ENCODE measurements at regions not wholly inside any gene's neighbourhood (a gene's known extent, or its start where the extent isn't known, plus 50 kb on each side); places are given as distances from the start of the nearest gene placed in this dataset.

GRCh38 chr15:79212589-79213157 lies 69.8 kb upstream of the ANKRD34C start:
- no peak for DNase-seq (ENCODE audit: extremely low read depth, low read depth)
- TF ChIP-seq CTCF (IDR thresholded peaks at IDR 0.05; ENCODE audit: low read depth, low read length, missing control alignments): no peak
- H3K4me3 ChIP-seq (replicated peaks; ENCODE audit: low read depth, low read length): no peak overlapping the region

- DNase-seq (ENCODE audit: extremely low read depth, low read depth): no peak
- TF ChIP-seq CTCF (IDR thresholded peaks at IDR 0.05; ENCODE audit: low read depth, low read length, missing control alignments): no peak
- no peak overlapping the region for H3K4me3 ChIP-seq (replicated peaks; ENCODE audit: low read depth, low read length)
These were observed 71.0 kb upstream of the ANKRD34C start for GRCh38 chr15:79211481-79211880.

GRCh38 chr15:79209690-79210089 lies 72.8 kb upstream of the ANKRD34C start:
- TF ChIP-seq CTCF (IDR thresholded peaks at IDR 0.05; ENCODE audit: low read depth, low read length, missing control alignments): no peak
- no peak for DNase-seq (ENCODE audit: extremely low read depth, low read depth)
- H3K4me3 ChIP-seq (replicated peaks; ENCODE audit: low read depth, low read length): no peak overlapping the region

- no peak overlapping the region for H3K4me3 ChIP-seq (replicated peaks; ENCODE audit: low read depth, low read length)
- no peak for TF ChIP-seq CTCF (IDR thresholded peaks at IDR 0.05; ENCODE audit: low read depth, low read length, missing control alignments)
- DNase-seq (ENCODE audit: extremely low read depth, low read depth): no peak
These were observed 73.4 kb upstream of the ANKRD34C start for GRCh38 chr15:79209116-79209515.

- no peak for DNase-seq (ENCODE audit: extremely low read depth, low read depth)
- TF ChIP-seq CTCF (IDR thresholded peaks at IDR 0.05; ENCODE audit: low read depth, low read length, missing control alignments): no peak
- no peak overlapping the region for H3K4me3 ChIP-seq (replicated peaks; ENCODE audit: low read depth, low read length)
These were observed 74.3 kb upstream of the ANKRD34C start for GRCh38 chr15:79208179-79208578.

GRCh38 chr15:79206940-79207339 lies 75.6 kb upstream of the ANKRD34C start:
- no peak for DNase-seq (ENCODE audit: extremely low read depth, low read depth)
- H3K4me3 ChIP-seq (replicated peaks; ENCODE audit: low read depth, low read length): no peak overlapping the region
- no peak for TF ChIP-seq CTCF (IDR thresholded peaks at IDR 0.05; ENCODE audit: low read depth, low read length, missing control alignments)
